Stimulated activated CD4-positive, alpha-beta T cell treated with anti-CD3 and anti-CD28 coated beads, Interleukin-2, amount 100 ng/mL, for 4 hours (primary cell): ENCODE measurements at regions not wholly inside any gene's neighbourhood (a gene's known extent, or its start where the extent isn't known, plus 50 kb on each side); places are given as distances from the start of the nearest gene placed in this dataset.

Source experiments
- DNase-seq: peaks from one replicate; pipeline ENCODE4 v3.0.0-alpha.2; 2020; ENCODE audit warnings: low read depth

- no peak for DNase-seq
Observed at GRCh38 chr2:185147361-185147760, 549.0 kb downstream of the ZNF804A start.

- no peak for DNase-seq
Observed at GRCh38 chr2:185152186-185152585, 553.9 kb downstream of the ZNF804A start.

GRCh38 chr2:185161701-185162100, 563.4 kb downstream of the ZNF804A start:
- DNase-seq, result no peak

- DNase-seq, result no peak
Observed at GRCh38 chr2:185174353-185174752, 564.3 kb upstream of the FSIP2 start.

GRCh38 chr2:185179743-185180142, 558.9 kb upstream of the FSIP2 start:
- DNase-seq, result no peak

- DNase-seq, result no peak
Observed at GRCh38 chr2:185181901-185182300, 556.7 kb upstream of the FSIP2 start.

- DNase-seq, result no peak
Observed at GRCh38 chr2:185185044-185185443, 553.6 kb upstream of the FSIP2 start.

GRCh38 chr2:185187421-185187820, 551.2 kb upstream of the FSIP2 start:
- DNase-seq, result no peak

GRCh38 chr2:185188656-185189055, 549.9 kb upstream of the FSIP2 start:
- DNase-seq, result no peak

GRCh38 chr2:185201063-185201462, 537.5 kb upstream of the FSIP2 start:
- DNase-seq, result no peak

GRCh38 chr2:185202381-185202780, 536.2 kb upstream of the FSIP2 start:
- no peak for DNase-seq

GRCh38 chr2:185202945-185203528, 535.6 kb upstream of the FSIP2 start:
- DNase-seq, result no peak

GRCh38 chr2:185208261-185208660, 530.3 kb upstream of the FSIP2 start:
- no peak for DNase-seq

GRCh38 chr2:185215497-185215896, 523.1 kb upstream of the FSIP2 start:
- no peak for DNase-seq

GRCh38 chr2:185219981-185220380, 518.6 kb upstream of the FSIP2 start:
- no peak for DNase-seq

GRCh38 chr2:185222311-185222710, 516.3 kb upstream of the FSIP2 start:
- no peak for DNase-seq

- DNase-seq, result no peak
Observed at GRCh38 chr2:185227391-185227790, 511.2 kb upstream of the FSIP2 start.

GRCh38 chr2:185239491-185239890, 499.1 kb upstream of the FSIP2 start:
- DNase-seq, result no peak

GRCh38 chr2:185240796-185241195, 497.8 kb upstream of the FSIP2 start:
- DNase-seq, result no peak

- DNase-seq, result no peak
Observed at GRCh38 chr2:185241556-185241955, 497.0 kb upstream of the FSIP2 start.

- DNase-seq, result no peak
Observed at GRCh38 chr2:185242462-185242861, 496.1 kb upstream of the FSIP2 start.

- DNase-seq, result no peak
Observed at GRCh38 chr2:185245216-185245615, 493.4 kb upstream of the FSIP2 start.

GRCh38 chr2:185245806-185246205, 492.8 kb upstream of the FSIP2 start:
- no peak for DNase-seq

- no peak for DNase-seq
Observed at GRCh38 chr2:185246717-185247116, 491.9 kb upstream of the FSIP2 start.

- DNase-seq, result no peak
Observed at GRCh38 chr2:185255566-185255965, 483.0 kb upstream of the FSIP2 start.
